ENCODE measurements at regions not wholly inside any gene's neighbourhood (a gene's known extent, or its start where the extent isn't known, plus 50 kb on each side); places are given as distances from the start of the nearest gene placed in this dataset.

DNA sequence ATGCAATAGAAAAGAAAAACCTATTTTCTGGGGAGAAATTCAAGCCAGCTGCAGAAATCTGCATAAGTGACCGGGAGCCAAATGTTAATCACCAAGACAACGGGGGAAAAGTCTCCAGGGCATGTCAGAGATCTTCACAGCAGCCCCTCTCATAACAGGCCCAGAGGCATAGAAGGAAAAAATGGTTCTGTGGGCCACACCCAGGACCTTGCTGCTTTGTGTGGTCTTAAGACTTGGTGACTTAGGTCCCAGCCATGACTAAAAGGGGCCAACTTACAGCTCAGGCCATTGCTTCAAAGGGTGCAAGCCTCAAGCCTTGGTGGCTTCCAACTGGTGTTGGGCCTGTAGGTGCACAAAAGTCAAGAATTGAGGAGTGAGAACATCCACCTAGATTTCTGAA, 2847.6 kb upstream of the PCDH20 start:
- ChIA-PET CTCF (no interaction called here), POLR2A (ENCODE audit: unreplicated experiment) (no interaction called here)
- Histone ChIP-seq H2BK15ac (ENCODE audit: low read depth, low read length) (no peak overlapping the region), H3K27ac (ENCODE audit: insufficient read depth, low read length) (no peak overlapping the region), H3K4me3 (ENCODE audit: insufficient read depth, low read depth, low read length) (no peak overlapping the region), H3K4ac (ENCODE audit: low read depth, low read length) (no peak overlapping the region), H3K36me3 (ENCODE audit: control insufficient read depth, insufficient read depth, low read length) (no peaks in the 10 kb centered on the region), H3K9ac (ENCODE audit: low read depth, low read length) (no peak overlapping the region), H4K91ac (ENCODE audit: insufficient read depth, low read depth, low read length) (no peak overlapping the region), H3K18ac (ENCODE audit: low read depth, low read length) (no peak overlapping the region), H3K9me1 (ENCODE audit: insufficient read depth, low read length) (no peaks in the 10 kb centered on the region), H3K9me3 (ENCODE audit: control insufficient read depth, insufficient read depth, low read length) (peaks cover 2% of the 10 kb centered on the region), H3K4me1 (ENCODE audit: control insufficient read depth, insufficient read depth, low read length) (no peaks in the 10 kb centered on the region), H2BK5ac (ENCODE audit: low read depth, low read length, poor library complexity, severe bottlenecking) (no peak overlapping the region), H3K14ac (replicated peaks; ENCODE audit: low read depth, low read length) (no peak overlapping the region), H3K79me1 (ENCODE audit: low read depth in 1 of 2, low read length in 2 of 2) (no peaks in the 10 kb centered on the region), H4K5ac (ENCODE audit: low read depth, low read length) (no peak overlapping the region), H3K27me3 (ENCODE audit: control insufficient read depth, insufficient read depth, low read length) (no peaks in the 10 kb centered on the region), H2AFZ (replicated peaks; ENCODE audit: low read length, poor library complexity) (no peak overlapping the region), H4K8ac (ENCODE audit: low read depth in 2 of 2, low read length in 2 of 2) (no peak overlapping the region), H4K20me1 (ENCODE audit: insufficient read depth, low read length) (no peaks in the 10 kb centered on the region), H2AK9ac (replicated peaks; ENCODE audit: low read depth, low read length, poor library complexity) (no peak overlapping the region), H2AK5ac (ENCODE audit: low read depth, low read length) (no peak overlapping the region), H2BK120ac (ENCODE audit: low read depth, low read length) (no peak overlapping the region), H3K56ac (ENCODE audit: extremely low read depth, insufficient read depth, low read length) (no peak overlapping the region), H3K23ac (ENCODE audit: low read depth, low read length) (no peak overlapping the region), H3K4me2 (ENCODE audit: low read depth, low read length) (no peak overlapping the region), H2BK20ac (ENCODE audit: low read depth, low read length) (no peak overlapping the region)
- WGBS, 2 experiments (ENCODE audit: extremely low coverage in 2 of 2, insufficient read length in 1 of 2): no CpG with 5 or more reads among the region's 2 CpGs
- intact Hi-C loops (cut with micrococcal nuclease): no loop called here
- TF ChIP-seq MXI1 (IDR thresholded peaks at IDR 0.05; ENCODE audit: borderline replicate concordance, low read depth, low read length): no peak
- TF ChIP-seq POLR2A (IDR thresholded peaks at IDR 0.05; ENCODE audit: low read depth, low read length): no peak
- no peak for TF ChIP-seq NFE2L2 (IDR thresholded peaks at IDR 0.05; ENCODE audit: low read depth, low read length)
- no peak for TF ChIP-seq CHD1 (IDR thresholded peaks at IDR 0.05; ENCODE audit: low read depth, low read length)
- no peak for TF ChIP-seq CTCF (conservative IDR thresholded peaks at IDR 0.05; ENCODE audit: low read depth, low read length)
- DNase-seq: no peak
- in situ Hi-C loops (cut with MboI; ENCODE audit: low sequenced_read_pairs): no loop called here
- ATAC-seq (ENCODE audit: low read depth): no peak
- no TSS peak for BruUV-seq (replicated peaks)
- dilution Hi-C loops (cut with HindIII; ENCODE audit: low sequenced_read_pairs, unreplicated experiment): no loop called here
